Embryonic facial prominence (tissue), 1 donor: ENCODE measurements at regions not wholly inside any gene's neighbourhood (a gene's known extent, or its start where the extent isn't known, plus 50 kb on each side); places are given as distances from the start of the nearest gene placed in this dataset.
A peak's percentile ranks its signal among the peaks of the same experiment; 100 is the strongest.

Experiments used
- DNase-seq: peaks from one replicate; pipeline ENCODE4 v3.0.0-alpha.2; 2016; ENCODE audit errors: extremely low spot score

- no peak for DNase-seq
Observed at GRCh38 chr7:115707258-115708012, 323.1 kb downstream of the TFEC start.

GRCh38 chr7:115704884-115705283 is 325.7 kb downstream of the TFEC start:
- no peak for DNase-seq

- DNase-seq = no peak
Observed at GRCh38 chr7:115701141-115701540, 329.4 kb downstream of the TFEC start.

- no peak for DNase-seq
Observed at GRCh38 chr7:115694424-115694823, 336.1 kb downstream of the TFEC start.

GRCh38 chr7:115693779-115694178 is 336.8 kb downstream of the TFEC start:
- DNase-seq = no peak

GRCh38 chr7:115689941-115690340 is 340.6 kb downstream of the TFEC start:
- DNase-seq = no peak

GRCh38 chr7:115683093-115683492 is 347.5 kb downstream of the TFEC start:
- DNase-seq = no peak

- DNase-seq = no peak
Observed at GRCh38 chr7:115682507-115682906, 348.1 kb downstream of the TFEC start.

- DNase-seq = no peak
Observed at GRCh38 chr7:115680921-115681320, 349.6 kb downstream of the TFEC start.

GRCh38 chr7:115679976-115680375 is 350.6 kb downstream of the TFEC start:
- peak; percentile 39 for DNase-seq

- no peak for DNase-seq
Observed at GRCh38 chr7:115679423-115679822, 351.1 kb downstream of the TFEC start.

- peak; percentile 30 for DNase-seq
Observed at GRCh38 chr7:115678086-115678982, 352.2 kb downstream of the TFEC start.

- no peak for DNase-seq
Observed at GRCh38 chr7:115676707-115677106, 353.9 kb downstream of the TFEC start.

GRCh38 chr7:115676080-115676479 is 354.5 kb downstream of the TFEC start:
- peak; percentile 45 for DNase-seq

GRCh38 chr7:115674467-115675024 is 356.0 kb downstream of the TFEC start:
- no peak for DNase-seq

GRCh38 chr7:115672024-115672423 is 358.5 kb downstream of the TFEC start:
- DNase-seq = no peak

GRCh38 chr7:115662676-115663075 is 367.9 kb downstream of the TFEC start:
- no peak for DNase-seq

GRCh38 chr7:115662120-115662519 is 368.4 kb downstream of the TFEC start:
- no peak for DNase-seq

GRCh38 chr7:115658223-115658622 is 372.3 kb downstream of the TFEC start:
- no peak for DNase-seq

GRCh38 chr7:115654384-115655214 is 376.0 kb downstream of the TFEC start:
- no peak for DNase-seq

- DNase-seq = no peak
Observed at GRCh38 chr7:115649429-115649828, 381.1 kb downstream of the TFEC start.

- DNase-seq = no peak
Observed at GRCh38 chr7:115647712-115648111, 382.9 kb downstream of the TFEC start.
